ENCODE measurements at regions not wholly inside any gene's neighbourhood (a gene's known extent, or its start where the extent isn't known, plus 50 kb on each side); places are given as distances from the start of the nearest gene placed in this dataset.

DNA sequence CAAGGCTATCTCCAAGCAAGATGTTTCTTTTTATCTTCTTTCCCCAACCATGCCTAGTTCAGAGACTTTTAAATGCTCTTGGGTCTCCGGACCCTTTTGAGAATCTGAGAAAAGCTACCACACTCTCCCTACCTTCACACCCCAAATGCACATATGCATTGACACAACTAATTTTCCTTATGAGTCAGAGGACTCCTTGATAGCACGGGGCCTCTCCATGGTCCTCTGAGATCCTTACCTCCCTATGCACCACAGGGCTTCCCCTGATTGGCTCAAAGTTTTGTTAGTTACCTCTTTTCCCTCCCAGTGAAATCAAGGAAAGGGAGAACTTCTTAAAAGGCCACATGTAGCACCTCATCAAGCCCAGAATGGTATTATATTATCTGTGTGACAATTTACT is 86.8 kb upstream of the ATP6AP2 start:
- Mint-ChIP-seq H3K4me3 (no peak overlapping the region), H3K36me3 (ENCODE audit: low read depth) (no peaks in the 10 kb centered on the region), H3K27me3 (no peaks in the 10 kb centered on the region), H3K9me3 (no peaks in the 10 kb centered on the region), H3K27ac (no peak overlapping the region), H3K4me1 (ENCODE audit: low read depth) (no peaks in the 10 kb centered on the region)
- Histone ChIP-seq H3K4me1 (ENCODE audit: insufficient read depth, low read length) (no peaks in the 10 kb centered on the region), H3K27me3 (ENCODE audit: control insufficient read depth in 1 of 2, insufficient read depth in 2 of 2, low read length in 2 of 2) (no peaks in the 10 kb centered on the region), H3K27ac (ENCODE audit: low read depth in 1 of 2, low read length in 2 of 2) (no peak overlapping the region), H3K4me3 (ENCODE audit: low read length) (no peak overlapping the region), H3K9me3 (ENCODE audit: control insufficient read depth in 1 of 2, insufficient read depth in 1 of 2, low read length in 2 of 2) (no peaks in the 10 kb centered on the region), H3K36me3 (ENCODE audit: insufficient read depth, low read length) (no peaks in the 10 kb centered on the region)
- ChIA-PET CTCF (no interaction called here), POLR2A (no interaction called here)
- DNase-seq (no peak), ATAC-seq (ENCODE audit: poor library complexity) (no peak)
- TF ChIP-seq, protein P1, sequence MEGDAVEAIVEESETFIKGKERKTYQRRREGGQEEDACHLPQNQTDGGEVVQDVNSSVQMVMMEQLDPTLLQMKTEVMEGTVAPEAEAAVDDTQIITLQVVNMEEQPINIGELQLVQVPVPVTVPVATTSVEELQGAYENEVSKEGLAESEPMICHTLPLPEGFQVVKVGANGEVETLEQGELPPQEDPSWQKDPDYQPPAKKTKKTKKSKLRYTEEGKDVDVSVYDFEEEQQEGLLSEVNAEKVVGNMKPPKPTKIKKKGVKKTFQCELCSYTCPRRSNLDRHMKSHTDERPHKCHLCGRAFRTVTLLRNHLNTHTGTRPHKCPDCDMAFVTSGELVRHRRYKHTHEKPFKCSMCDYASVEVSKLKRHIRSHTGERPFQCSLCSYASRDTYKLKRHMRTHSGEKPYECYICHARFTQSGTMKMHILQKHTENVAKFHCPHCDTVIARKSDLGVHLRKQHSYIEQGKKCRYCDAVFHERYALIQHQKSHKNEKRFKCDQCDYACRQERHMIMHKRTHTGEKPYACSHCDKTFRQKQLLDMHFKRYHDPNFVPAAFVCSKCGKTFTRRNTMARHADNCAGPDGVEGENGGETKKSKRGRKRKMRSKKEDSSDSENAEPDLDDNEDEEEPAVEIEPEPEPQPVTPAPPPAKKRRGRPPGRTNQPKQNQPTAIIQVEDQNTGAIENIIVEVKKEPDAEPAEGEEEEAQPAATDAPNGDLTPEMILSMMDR (IDR thresholded peaks at IDR 0.05), result no peak
- intact Hi-C loops (cut with DNase I, micrococcal nuclease), result no loop called here

DNA sequence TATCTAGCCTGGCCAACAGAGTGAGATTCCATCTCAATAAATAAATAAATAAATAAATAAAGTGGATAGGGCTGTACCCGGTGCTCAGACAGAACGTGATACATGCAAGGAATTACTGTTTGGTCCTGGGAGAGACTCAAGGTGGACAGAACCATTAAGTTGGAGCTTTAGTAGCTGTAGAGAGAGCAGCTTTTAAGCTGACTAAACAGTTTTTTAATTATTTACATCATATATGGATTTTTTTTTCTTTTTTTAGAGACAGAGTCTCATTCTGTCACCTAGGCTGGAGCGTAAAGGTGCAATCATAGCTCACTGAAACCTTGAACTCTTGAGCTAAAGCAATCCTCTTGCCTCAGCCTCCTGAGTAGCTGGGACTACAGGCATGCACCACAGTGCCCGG is 92.5 kb upstream of the ATP6AP2 start:
- peaks cover 4% of the 10 kb centered on the region for H3K4me1 ChIP-seq (ENCODE audit: insufficient read depth, low read length)
- CTCF ChIA-PET, result interaction anchor here (0.7 to 1.4 kb wide), 2 partner anchors 10 kb away, joined by 3 read pairs; no protein-coding TSS in a partner anchor
- no peak for ATAC-seq (ENCODE audit: poor library complexity)

DNA sequence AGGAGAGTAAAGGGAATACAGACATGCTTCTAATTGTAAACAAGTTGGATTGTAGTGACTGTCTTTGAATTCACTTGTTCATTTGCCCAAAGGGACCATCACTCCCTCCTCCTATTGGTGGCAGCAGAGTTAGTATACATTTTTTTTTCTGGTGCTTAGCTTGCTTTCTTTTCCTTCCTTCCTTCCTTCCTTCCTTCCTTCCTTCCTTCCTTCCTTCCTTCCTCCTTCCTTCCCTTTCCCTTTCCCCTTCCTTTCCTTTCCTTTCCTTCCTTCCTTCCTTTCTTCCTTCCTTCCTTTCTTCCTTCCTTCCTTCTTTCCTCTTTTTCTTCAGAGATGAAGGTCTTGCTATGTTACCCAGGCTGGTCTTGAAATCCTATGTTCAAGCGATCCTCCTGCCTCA is 94.8 kb upstream of the ATP6AP2 start:
- Mint-ChIP-seq H3K4me1 (ENCODE audit: low read depth) (peaks cover 6% of the 10 kb centered on the region), H3K36me3 (ENCODE audit: low read depth) (no peaks in the 10 kb centered on the region), H3K27me3 (no peaks in the 10 kb centered on the region), H3K27ac (no peak overlapping the region), H3K4me3 (no peak overlapping the region), H3K9me3 (no peaks in the 10 kb centered on the region)
- H3K4me3 ChIP-seq (ENCODE audit: low read length), result no peak overlapping the region
- no peak for DNase-seq
- no peaks in the 10 kb centered on the region for H3K27me3 ChIP-seq (ENCODE audit: control insufficient read depth in 1 of 2, insufficient read depth in 2 of 2, low read length in 2 of 2)
- ChIA-PET POLR2A (no interaction called here), CTCF (no interaction called here)
- no peak overlapping the region for H3K27ac ChIP-seq (ENCODE audit: low read depth in 1 of 2, low read length in 2 of 2)
- peaks cover 5% of the 10 kb centered on the region for H3K4me1 ChIP-seq (ENCODE audit: insufficient read depth, low read length)
- H3K9me3 ChIP-seq (ENCODE audit: control insufficient read depth in 1 of 2, insufficient read depth in 1 of 2, low read length in 2 of 2), result no peaks in the 10 kb centered on the region
- intact Hi-C loops (cut with DNase I, micrococcal nuclease), result no loop called here
- no peak for ATAC-seq (ENCODE audit: poor library complexity)
- H3K36me3 ChIP-seq (ENCODE audit: insufficient read depth, low read length), result no peaks in the 10 kb centered on the region
- TF ChIP-seq, protein P1 (IDR thresholded peaks at IDR 0.05), result no peak

More for the DNA sequence above, 92.5 kb upstream of the ATP6AP2 start:
- H3K4me3 ChIP-seq (ENCODE audit: low read length), result no peak overlapping the region
- H3K4me3 Mint-ChIP-seq, result no peak overlapping the region
- no peaks in the 10 kb centered on the region for H3K9me3 ChIP-seq (ENCODE audit: control insufficient read depth in 1 of 2, insufficient read depth in 1 of 2, low read length in 2 of 2)
- H3K27ac Mint-ChIP-seq, result no peak overlapping the region
- H3K27ac ChIP-seq (ENCODE audit: low read depth in 1 of 2, low read length in 2 of 2), result no peak overlapping the region
- POLR2A ChIA-PET, result no interaction called here
- TF ChIP-seq, protein P1 (IDR thresholded peaks at IDR 0.05), result no peak
- H3K36me3 ChIP-seq (ENCODE audit: insufficient read depth, low read length), result no peaks in the 10 kb centered on the region
- H3K27me3 Mint-ChIP-seq, result no peaks in the 10 kb centered on the region
- intact Hi-C loops (cut with DNase I, micrococcal nuclease), result no loop called here
- H3K9me3 Mint-ChIP-seq, result no peaks in the 10 kb centered on the region
- H3K27me3 ChIP-seq (ENCODE audit: control insufficient read depth in 1 of 2, insufficient read depth in 2 of 2, low read length in 2 of 2), result no peaks in the 10 kb centered on the region
- no peaks in the 10 kb centered on the region for H3K36me3 Mint-ChIP-seq (ENCODE audit: low read depth)
- peaks cover 5% of the 10 kb centered on the region for H3K4me1 Mint-ChIP-seq (ENCODE audit: low read depth)
- DNase-seq, result no peak
